ENCODE measurements at regions not wholly inside any gene's neighbourhood (a gene's known extent, or its start where the extent isn't known, plus 50 kb on each side); places are given as distances from the start of the nearest gene placed in this dataset.

DNA sequence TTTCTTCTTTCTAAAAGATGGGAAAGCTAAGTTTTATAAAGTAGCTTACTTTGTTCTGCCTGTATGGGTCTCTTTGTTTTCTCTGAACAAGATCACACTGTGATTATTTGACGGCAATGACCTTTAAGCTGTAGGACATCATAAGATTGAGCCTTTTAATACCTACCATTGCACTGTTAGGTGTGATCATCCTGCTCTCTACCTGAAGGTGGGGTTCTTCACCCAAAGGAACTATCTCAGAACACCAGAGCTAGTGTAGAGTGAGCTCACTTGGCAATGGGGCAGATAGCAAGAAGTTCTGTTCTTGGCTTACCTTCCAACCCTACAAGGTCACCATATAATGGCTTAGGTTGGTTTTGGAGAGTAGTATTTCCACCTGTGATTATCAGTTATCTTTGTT, 200.2 kb downstream of the SPATA31D1 start:
- TF ChIP-seq EZH2 (IDR thresholded peaks at IDR 0.05) (no peak), POLR2A (IDR thresholded peaks at IDR 0.05; ENCODE audit: borderline replicate concordance, extremely low read depth, insufficient read depth, insufficient read length) (no peak), TCF7L2 (IDR thresholded peaks at IDR 0.05; ENCODE audit: borderline replicate concordance, extremely low read depth, insufficient read depth, insufficient read length) (no peak), FOSL1 (IDR thresholded peaks at IDR 0.05; ENCODE audit: low read depth) (no peak), SP1 (IDR thresholded peaks at IDR 0.05; ENCODE audit: low read depth) (no peak), EGR1 (IDR thresholded peaks at IDR 0.05; ENCODE audit: low read depth) (no peak), POLR2AphosphoS5 (IDR thresholded peaks at IDR 0.05; ENCODE audit: low read depth, low read length) (no peak), RAD21 (IDR thresholded peaks at IDR 0.05; ENCODE audit: low read depth) (no peak), MAX (IDR thresholded peaks at IDR 0.05) (no peak)
- TF ChIP-seq, protein P1, sequence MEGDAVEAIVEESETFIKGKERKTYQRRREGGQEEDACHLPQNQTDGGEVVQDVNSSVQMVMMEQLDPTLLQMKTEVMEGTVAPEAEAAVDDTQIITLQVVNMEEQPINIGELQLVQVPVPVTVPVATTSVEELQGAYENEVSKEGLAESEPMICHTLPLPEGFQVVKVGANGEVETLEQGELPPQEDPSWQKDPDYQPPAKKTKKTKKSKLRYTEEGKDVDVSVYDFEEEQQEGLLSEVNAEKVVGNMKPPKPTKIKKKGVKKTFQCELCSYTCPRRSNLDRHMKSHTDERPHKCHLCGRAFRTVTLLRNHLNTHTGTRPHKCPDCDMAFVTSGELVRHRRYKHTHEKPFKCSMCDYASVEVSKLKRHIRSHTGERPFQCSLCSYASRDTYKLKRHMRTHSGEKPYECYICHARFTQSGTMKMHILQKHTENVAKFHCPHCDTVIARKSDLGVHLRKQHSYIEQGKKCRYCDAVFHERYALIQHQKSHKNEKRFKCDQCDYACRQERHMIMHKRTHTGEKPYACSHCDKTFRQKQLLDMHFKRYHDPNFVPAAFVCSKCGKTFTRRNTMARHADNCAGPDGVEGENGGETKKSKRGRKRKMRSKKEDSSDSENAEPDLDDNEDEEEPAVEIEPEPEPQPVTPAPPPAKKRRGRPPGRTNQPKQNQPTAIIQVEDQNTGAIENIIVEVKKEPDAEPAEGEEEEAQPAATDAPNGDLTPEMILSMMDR (IDR thresholded peaks at IDR 0.05 in 2 of 3, conservative IDR thresholded peaks at IDR 0.05 in 1 of 3; ENCODE audit: borderline replicate concordance in 1 of 3, insufficient read depth in 1 of 3, low read depth in 2 of 3, low read length in 2 of 3) = no peak
- TF ChIP-seq, protein P2, sequence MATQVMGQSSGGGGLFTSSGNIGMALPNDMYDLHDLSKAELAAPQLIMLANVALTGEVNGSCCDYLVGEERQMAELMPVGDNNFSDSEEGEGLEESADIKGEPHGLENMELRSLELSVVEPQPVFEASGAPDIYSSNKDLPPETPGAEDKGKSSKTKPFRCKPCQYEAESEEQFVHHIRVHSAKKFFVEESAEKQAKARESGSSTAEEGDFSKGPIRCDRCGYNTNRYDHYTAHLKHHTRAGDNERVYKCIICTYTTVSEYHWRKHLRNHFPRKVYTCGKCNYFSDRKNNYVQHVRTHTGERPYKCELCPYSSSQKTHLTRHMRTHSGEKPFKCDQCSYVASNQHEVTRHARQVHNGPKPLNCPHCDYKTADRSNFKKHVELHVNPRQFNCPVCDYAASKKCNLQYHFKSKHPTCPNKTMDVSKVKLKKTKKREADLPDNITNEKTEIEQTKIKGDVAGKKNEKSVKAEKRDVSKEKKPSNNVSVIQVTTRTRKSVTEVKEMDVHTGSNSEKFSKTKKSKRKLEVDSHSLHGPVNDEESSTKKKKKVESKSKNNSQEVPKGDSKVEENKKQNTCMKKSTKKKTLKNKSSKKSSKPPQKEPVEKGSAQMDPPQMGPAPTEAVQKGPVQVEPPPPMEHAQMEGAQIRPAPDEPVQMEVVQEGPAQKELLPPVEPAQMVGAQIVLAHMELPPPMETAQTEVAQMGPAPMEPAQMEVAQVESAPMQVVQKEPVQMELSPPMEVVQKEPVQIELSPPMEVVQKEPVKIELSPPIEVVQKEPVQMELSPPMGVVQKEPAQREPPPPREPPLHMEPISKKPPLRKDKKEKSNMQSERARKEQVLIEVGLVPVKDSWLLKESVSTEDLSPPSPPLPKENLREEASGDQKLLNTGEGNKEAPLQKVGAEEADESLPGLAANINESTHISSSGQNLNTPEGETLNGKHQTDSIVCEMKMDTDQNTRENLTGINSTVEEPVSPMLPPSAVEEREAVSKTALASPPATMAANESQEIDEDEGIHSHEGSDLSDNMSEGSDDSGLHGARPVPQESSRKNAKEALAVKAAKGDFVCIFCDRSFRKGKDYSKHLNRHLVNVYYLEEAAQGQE (IDR thresholded peaks at IDR 0.05; ENCODE audit: low read depth) = no peak
